HCT116 (cell line): ENCODE measurements at regions not wholly inside any gene's neighbourhood (a gene's known extent, or its start where the extent isn't known, plus 50 kb on each side); places are given as distances from the start of the nearest gene placed in this dataset.

ENCODE experiments used
- ATAC-seq: fragments of 200-7000 bp; cut with Tn5 transposase; 2 replicates; pipeline ENCODE4 v1.9.1; 2020; ENCODE audit warnings: mild to moderate bottlenecking, moderate library complexity
- BruUV-seq: library from RNA; stranded (reverse); fragments of 400-500 nt; replicated peaks from 2 replicates; lab custom pipeline; 2021; lab: Mats Ljungman, UMichigan
- CTCF ChIA-PET: fragments of 300-600 bp; sonication (Branson Sonifier 250); formaldehyde crosslinking; loops from one replicate; lab custom pipeline; 2021; ENCODE audit warnings: antibody characterized with exemption; lab: Charles Lee
- POLR2A ChIA-PET: fragments of 300-600, 350-600 bp; sonication (Branson Sonifier 250); formaldehyde crosslinking; loops from one replicate; lab custom pipeline; 2021; ENCODE audit warnings: antibody characterized with exemption; lab: Charles Lee
- RAD21 ChIA-PET, 2 experiments: fragments of 300-600 bp; sonication (Branson Sonifier 250); formaldehyde crosslinking; loops; one replicate each; lab custom pipeline; 2023; ENCODE audit warnings: low total read pairs in 2 of 2; ENCODE audit not compliant: uncharacterized antibody in 2 of 2, unreplicated experiment in 2 of 2, low non-redundant PET in 1 of 2; lab: Charles Lee
- DNase-seq: peaks from one replicate; pipeline ENCODE4 v3.0.0-alpha.2; 2010; ENCODE audit warnings: low read depth, low spot score
- H2AFZ ChIP-seq: fragments of 200-600 bp; shearing (Covaris generic), sonication (generic); 2 replicates; pipeline ENCODE4 v1.6.1; 2017; ENCODE audit warnings: low read depth, mixed run types, mixed read lengths, antibody characterized with exemption, low read length; ENCODE audit not compliant: poor library complexity, severe bottlenecking
- H3K27ac ChIP-seq: 2 replicates; pipeline ENCODE4 v1.5.1; 2012; ENCODE audit warnings: low read depth, low read length
- H3K27me3 ChIP-seq: fragments of 200-600 bp; sonication (generic); 2 replicates; pipeline ENCODE4 v1.6.1; 2016; ENCODE audit warnings: mixed run types, low read length, mixed read lengths; ENCODE audit not compliant: insufficient read depth
- H3K36me3 ChIP-seq, 2 experiments: fragments of 200-500 bp in 1 of 2; fragments of 200-600 bp in 1 of 2; sonication (Bioruptor generic) in 1 of 2; sonication (generic) in 1 of 2; 2 replicates each; pipeline versions ENCODE4 v1.5.1 to v1.6.1; 2014 to 2016; ENCODE audit warnings: low read length in 2 of 2, inconsistent platforms in 1 of 2, mixed read lengths in 1 of 2, mixed run types in 1 of 2; ENCODE audit not compliant: insufficient read depth in 2 of 2, control insufficient read depth in 1 of 2
- H3K4me1 ChIP-seq, 2 experiments: fragments of 200-600 bp in 1 of 2; sonication (generic) in 1 of 2; 2 replicates each; pipeline versions ENCODE4 v1.5.1 to v1.6.1; 2012 to 2017; ENCODE audit warnings: low read length in 2 of 2, inconsistent platforms in 1 of 2, mild to moderate bottlenecking in 1 of 2, mixed read lengths in 1 of 2, mixed run types in 1 of 2, moderate library complexity in 1 of 2; ENCODE audit not compliant: insufficient read depth in 2 of 2, control insufficient read depth in 1 of 2
- H3K4me2 ChIP-seq: fragments of 200-600 bp; sonication (generic); 2 replicates; pipeline ENCODE4 v1.6.1; 2017; ENCODE audit warnings: mixed run types, low read length, mixed read lengths
- H3K4me3 ChIP-seq, 2 experiments: fragments of 200-600 bp in 1 of 2; sonication (generic) in 1 of 2; replicated peaks in 1 of 2; 2 replicates each; pipeline ENCODE4 v1.5.1; 2011 to 2016; ENCODE audit warnings: low read length in 2 of 2, control low read depth in 1 of 2, low read depth in 1 of 2, mild to moderate bottlenecking in 1 of 2, mixed read lengths in 1 of 2, mixed run types in 1 of 2
- H3K79me2 ChIP-seq: fragments of 200-600 bp; sonication (generic); 2 replicates; pipeline ENCODE4 v1.6.1; 2017; ENCODE audit warnings: mild to moderate bottlenecking, mixed run types, low read length, moderate library complexity, mixed read lengths; ENCODE audit not compliant: insufficient read depth
- H3K9ac ChIP-seq: fragments of 200-600 bp; sonication (generic); 2 replicates; pipeline ENCODE4 v1.6.1; 2016; ENCODE audit warnings: low read length, mixed read lengths
- H3K9me2 ChIP-seq: fragments of 200-600 bp; sonication (generic), shearing (Covaris generic); 2 replicates; pipeline ENCODE4 v1.6.1; 2017; ENCODE audit warnings: mixed run types, mild to moderate bottlenecking, moderate library complexity; ENCODE audit not compliant: insufficient read depth
- H3K9me3 ChIP-seq, 2 experiments: fragments of 200-500 bp in 1 of 2; fragments of 200-600 bp in 1 of 2; sonication (Bioruptor generic) in 1 of 2; sonication (generic) in 1 of 2; 2 replicates each; pipeline ENCODE4 v1.6.1; 2014 to 2017; ENCODE audit warnings: low read length in 2 of 2, mixed read lengths in 2 of 2, inconsistent platforms in 1 of 2, low read depth in 1 of 2, mild to moderate bottlenecking in 1 of 2, mixed run types in 1 of 2, moderate library complexity in 1 of 2; ENCODE audit not compliant: control insufficient read depth in 1 of 2, insufficient read depth in 1 of 2
- H4K20me1 ChIP-seq: fragments of 200-600 bp; sonication (generic), shearing (Covaris generic); 2 replicates; pipeline ENCODE4 v1.6.1; 2017; ENCODE audit warnings: mixed run types, mild to moderate bottlenecking, moderate library complexity; ENCODE audit not compliant: insufficient read depth
- ATF3 ChIP-seq: IDR thresholded peaks from 2 replicates; pipeline ENCODE4 v1.6.1; 2012
- CBX3 ChIP-seq: IDR thresholded peaks from 2 replicates; pipeline ENCODE4 v1.6.1; 2012; ENCODE audit warnings: low read depth
- CEBPB ChIP-seq: IDR thresholded peaks from 2 replicates; pipeline ENCODE4 v1.6.1; 2012; ENCODE audit warnings: low read depth
- CTCF ChIP-seq, 3 experiments: fragments of 200-600 bp in 1 of 3; sonication (generic) in 1 of 3; IDR thresholded peaks in 2 of 3; conservative IDR thresholded peaks in 1 of 3; 2 replicates each; pipeline ENCODE4 v1.5.1; 2012 to 2017; ENCODE audit warnings: low read depth in 2 of 3, low read length in 2 of 3, antibody characterized with exemption in 1 of 3, borderline replicate concordance in 1 of 3, control low read depth in 1 of 3, mild to moderate bottlenecking in 1 of 3, mixed read lengths in 1 of 3, mixed run types in 1 of 3, moderate library complexity in 1 of 3; ENCODE audit not compliant: insufficient read depth in 1 of 3
- EZH2phosphoT487 ChIP-seq: fragments of 200-600 bp; IDR thresholded peaks from 2 replicates; pipeline ENCODE4 v1.6.1; 2018; ENCODE audit warnings: antibody characterized with exemption, borderline replicate concordance
- MAX ChIP-seq: IDR thresholded peaks from 2 replicates; pipeline ENCODE4 v1.6.1; 2012
- POLR2A ChIP-seq: IDR thresholded peaks from 2 replicates; pipeline ENCODE4 v1.7.0; 2011; ENCODE audit warnings: borderline replicate concordance; ENCODE audit not compliant: insufficient read depth, insufficient read length; ENCODE audit errors: extremely low read depth
- RAD21 ChIP-seq: IDR thresholded peaks from 2 replicates; pipeline ENCODE4 v1.6.1; 2012; ENCODE audit warnings: low read depth, mild to moderate bottlenecking
- SRF ChIP-seq: IDR thresholded peaks from 2 replicates; pipeline ENCODE4 v1.6.1; 2012; ENCODE audit warnings: low read depth
- YY1 ChIP-seq: IDR thresholded peaks from 2 replicates; pipeline ENCODE4 v1.6.1; 2011; ENCODE audit warnings: low read length, low read depth, moderate library complexity, mild to moderate bottlenecking; ENCODE audit not compliant: insufficient replicate concordance; ENCODE audit errors: extremely low read depth
- ZBTB33 ChIP-seq: IDR thresholded peaks from 2 replicates; pipeline ENCODE4 v1.6.1; 2011; ENCODE audit warnings: mild to moderate bottlenecking, low read length, moderate library complexity; ENCODE audit not compliant: insufficient replicate concordance; ENCODE audit errors: extremely low read depth
- ZFX ChIP-seq: fragments of 450-650 bp; IDR thresholded peaks from 2 replicates; pipeline ENCODE4 v1.6.1; 2017
- ZNF274 ChIP-seq: fragments of 200-500 bp; sonication (Bioruptor generic); IDR thresholded peaks from 2 replicates; pipeline ENCODE4 v1.6.1; 2014; ENCODE audit warnings: mild to moderate bottlenecking, low read depth, low read length, inconsistent platforms
- intact Hi-C: fragments of 100-400 bp; cut with micrococcal nuclease; formaldehyde crosslinking; loops from 2 replicates; pipeline ENCODE4 v1.10.0; 2022

- Histone ChIP-seq H3K9me3 (peaks cover 0 to 13% of the 10 kb centered on the region in 2 experiments; a peak in 2 of 4 replicates), H3K4me1 (no peaks in the 10 kb centered on the region), H3K4me3 (no peak overlapping the region), H2AFZ (no peak overlapping the region), H3K27me3 (no peaks in the 10 kb centered on the region), H3K9me2 (no peaks in the 10 kb centered on the region), H3K27ac (no peak overlapping the region), H3K4me2 (no peak overlapping the region), H4K20me1 (no peaks in the 10 kb centered on the region), H3K9ac (no peak overlapping the region), H3K79me2 (no peaks in the 10 kb centered on the region), H3K36me3 (no peaks in the 10 kb centered on the region)
- no TSS peak for BruUV-seq
- DNase-seq (no peak), ATAC-seq (no peak)
- TF ChIP-seq YY1 (no peak), ATF3 (no peak), ZNF274 (no peak), RAD21 (no peak), CTCF (IDR thresholded peaks at IDR 0.05 in 2 of 3, conservative IDR thresholded peaks at IDR 0.05 in 1 of 3; ENCODE audit: borderline replicate concordance in 1 of 3, insufficient read depth in 1 of 3, low read depth in 2 of 3, low read length in 2 of 3) (no peak), EZH2phosphoT487 (no peak), POLR2A (no peak), CEBPB (no peak), ZFX (no peak), MAX (no peak), CBX3 (no peak), ZBTB33 (no peak), SRF (no peak)
- intact Hi-C loops: no loop called here
- ChIA-PET CTCF (no interaction called here), RAD21 (no interaction called here), POLR2A (no interaction called here)
Observed at GRCh38 chr6:91852252-91852651, 1265.4 kb upstream of the MAP3K7 start.
